Activated T-helper 2 cell treated with anti-CD3 and anti-CD28 coated beads, Interferon-gamma antibody, Interleukin-2, Interleukin-4, amounts not matched to agents 10 μg/mL and 5 μg/mL and 100 μg/mL, durations not matched to agents 14 hours and 24 hours and 36 hours (primary cell): ENCODE measurements at regions not wholly inside any gene's neighbourhood (a gene's known extent, or its start where the extent isn't known, plus 50 kb on each side); places are given as distances from the start of the nearest gene placed in this dataset.
"Not testable (repeated sequence)": the region's sequence is repeated elsewhere in the genome, so short reads cannot be mapped to it uniquely, and the experiment has no call there.

ENCODE experiments used
- DNase-seq: peaks from one replicate; pipeline ENCODE4 v3.0.0; 2021; ENCODE audit warnings: low spot score
- H3K27ac Mint-ChIP-seq: one replicate; pipeline ENCODE4 v1.8.0; 2021; ENCODE audit warnings: mixed read lengths
- H3K27me3 Mint-ChIP-seq: one replicate; pipeline ENCODE4 v1.8.0; 2021; ENCODE audit warnings: low read depth, mixed read lengths
- H3K36me3 Mint-ChIP-seq: one replicate; pipeline ENCODE4 v1.8.0; 2021; ENCODE audit warnings: low read depth, mixed read lengths
- H3K4me1 Mint-ChIP-seq: one replicate; pipeline ENCODE4 v1.8.0; 2021; ENCODE audit warnings: low read depth, mixed read lengths
- H3K4me3 Mint-ChIP-seq: one replicate; pipeline ENCODE4 v1.8.0; 2021; ENCODE audit warnings: low read depth, mild to moderate bottlenecking, moderate library complexity, mixed read lengths
- H3K9me3 Mint-ChIP-seq: one replicate; pipeline ENCODE4 v1.8.0; 2021; ENCODE audit warnings: mixed read lengths
- intact Hi-C: fragments of 100-400 bp; cut with micrococcal nuclease; formaldehyde crosslinking; loops from one replicate; pipeline ENCODE4 v1.15.1; 2023

DNA sequence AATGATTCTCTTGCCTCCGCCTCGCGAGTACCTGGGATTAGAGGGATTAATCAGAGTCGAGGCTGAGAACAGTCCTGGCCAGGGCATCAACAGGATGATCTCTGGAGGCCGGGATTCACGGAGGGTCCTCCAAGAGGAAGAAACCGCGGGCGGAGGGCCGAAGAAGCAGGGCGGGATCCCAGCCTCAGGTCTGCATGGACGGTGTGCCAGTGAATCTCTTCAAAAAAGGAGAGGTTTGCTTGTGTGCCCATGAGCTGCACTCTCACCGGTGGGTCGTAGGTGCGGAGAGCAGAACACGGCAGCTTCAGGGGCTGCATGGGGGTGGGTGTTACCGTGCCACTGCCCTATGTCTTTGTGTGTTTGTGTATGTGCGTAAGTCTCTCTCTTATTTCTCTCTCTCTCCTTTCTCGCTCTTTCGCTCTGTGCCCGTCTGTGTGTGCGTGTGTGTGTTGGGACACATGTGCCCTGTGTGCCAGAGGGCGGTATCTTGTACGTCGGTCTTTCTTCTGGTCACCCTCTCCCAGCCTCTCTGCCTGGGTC, 768.2 kb upstream of the ALG10B start:
- no peak overlapping the region for H3K4me3 Mint-ChIP-seq
- H3K27me3 Mint-ChIP-seq = no peaks in the 10 kb centered on the region
- peaks cover 3% of the 10 kb centered on the region for H3K36me3 Mint-ChIP-seq

DNA sequence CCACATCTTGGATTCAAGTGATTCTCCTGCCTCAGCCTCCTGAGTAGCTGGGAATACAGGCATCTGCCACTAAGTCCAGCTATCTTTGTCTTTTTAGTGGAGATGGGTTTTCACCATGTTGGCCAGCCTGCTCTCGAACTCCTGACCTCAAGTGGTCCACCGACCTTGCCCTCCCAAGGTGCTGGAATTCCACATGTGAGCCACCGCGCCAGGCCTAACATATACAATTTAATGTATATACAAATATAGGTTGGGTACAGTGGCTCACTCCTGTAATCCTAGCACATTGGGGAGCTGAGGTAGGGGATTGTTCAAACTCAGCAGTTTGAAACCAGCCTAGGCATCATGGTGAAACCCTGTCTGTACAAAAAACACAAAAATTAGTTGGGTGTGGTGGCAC, 759.6 kb upstream of the ALG10B start:
- H3K27ac Mint-ChIP-seq, H3K4me3 Mint-ChIP-seq, DNase-seq, intact Hi-C loops, H3K36me3 Mint-ChIP-seq, H3K27me3 Mint-ChIP-seq, H3K4me1 Mint-ChIP-seq: not testable (repeated sequence)
- H3K9me3 Mint-ChIP-seq = peaks cover 40% of the 10 kb centered on the region

More for the DNA sequence above, 768.2 kb upstream of the ALG10B start:
- peaks cover 66% of the 10 kb centered on the region for H3K9me3 Mint-ChIP-seq
- no peak overlapping the region for H3K27ac Mint-ChIP-seq
- no peaks in the 10 kb centered on the region for H3K4me1 Mint-ChIP-seq
- DNase-seq = no peak
- intact Hi-C loops = no loop called here

DNA sequence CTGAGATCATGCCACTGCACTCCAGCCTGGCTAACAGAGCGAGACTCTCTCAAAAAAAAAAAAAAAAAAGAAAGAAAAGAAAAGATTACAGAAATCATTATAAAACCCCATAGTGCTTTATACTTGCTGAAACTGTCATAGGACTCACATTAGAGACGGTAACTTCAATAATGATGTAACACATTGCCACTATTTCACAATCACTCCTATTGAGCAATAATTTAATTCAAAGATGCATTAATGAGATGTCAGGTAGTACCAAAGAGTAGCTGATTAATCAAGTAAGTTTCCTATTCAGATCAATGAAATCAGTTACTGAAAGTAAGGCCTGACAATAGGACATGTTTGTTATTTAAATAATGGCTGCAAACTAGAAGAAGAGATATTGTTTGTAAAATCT, 751.5 kb upstream of the ALG10B start:
- Mint-ChIP-seq H3K4me1 (no peaks in the 10 kb centered on the region), H3K27me3 (no peaks in the 10 kb centered on the region), H3K36me3 (no peaks in the 10 kb centered on the region), H3K27ac (no peak overlapping the region), H3K4me3 (no peak overlapping the region), H3K9me3 (peaks cover 28% of the 10 kb centered on the region)
- DNase-seq = no peak
- intact Hi-C loops = no loop called here

DNA sequence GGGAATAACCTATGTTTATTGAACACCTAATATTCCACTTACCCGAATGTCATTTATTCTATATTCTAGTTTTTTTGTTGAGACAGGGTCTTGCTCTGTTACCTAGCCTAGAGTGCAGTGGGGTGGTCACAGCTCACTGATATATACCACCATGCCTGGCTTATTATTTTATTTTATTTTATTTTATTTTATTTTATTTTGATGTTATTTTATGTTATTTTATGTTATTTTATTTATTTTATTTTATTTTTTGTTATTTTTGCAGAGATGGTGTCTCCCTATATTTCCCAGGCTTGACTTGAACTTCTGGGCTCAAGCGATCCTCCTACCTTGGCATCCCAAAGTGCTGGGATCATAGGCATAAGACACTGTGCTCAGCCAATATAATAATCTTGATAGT, 746.0 kb upstream of the ALG10B start:
- intact Hi-C loops, H3K4me1 Mint-ChIP-seq, H3K36me3 Mint-ChIP-seq, H3K4me3 Mint-ChIP-seq, DNase-seq, H3K27me3 Mint-ChIP-seq, H3K27ac Mint-ChIP-seq: not testable (repeated sequence)
- H3K9me3 Mint-ChIP-seq = peaks cover 31% of the 10 kb centered on the region
